ENCODE measurements at regions not wholly inside any gene's neighbourhood (a gene's known extent, or its start where the extent isn't known, plus 50 kb on each side); places are given as distances from the start of the nearest gene placed in this dataset.
"Not testable (repeated sequence)": the region's sequence is repeated elsewhere in the genome, so short reads cannot be mapped to it uniquely, and the experiment has no call there.

DNA sequence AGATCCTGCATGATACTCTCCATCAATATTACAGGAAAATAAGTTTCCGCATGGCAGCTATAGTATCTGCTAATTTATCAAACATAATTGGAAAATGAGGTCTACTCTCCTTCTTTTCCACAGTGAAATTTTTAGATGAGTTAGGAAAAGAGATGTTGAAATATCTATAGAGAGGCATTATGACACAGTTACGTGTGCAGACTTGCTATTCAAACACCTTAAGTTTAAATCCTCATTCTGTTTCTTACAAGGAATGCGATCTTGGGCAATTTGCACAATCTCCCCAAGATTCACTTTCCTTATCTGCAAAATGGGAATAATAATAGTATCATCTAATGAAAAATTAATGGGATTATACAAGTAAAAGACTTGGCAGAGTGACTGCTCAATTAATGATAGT, 91.7 kb upstream of the SLCO6A1 start:
- Histone ChIP-seq H3K9ac (no peak overlapping the region), H3K4me1 (peaks cover 8% of the 10 kb centered on the region), H3K4me3 (no peak overlapping the region), H3K36me3 (no peaks in the 10 kb centered on the region), H2AFZ (replicated peaks) (no peak overlapping the region), H3K79me2 (ENCODE audit: low read depth) (no peaks in the 10 kb centered on the region), H4K20me1 (ENCODE audit: low read depth) (no peaks in the 10 kb centered on the region), H3K4me2 (no peak overlapping the region), H3F3A (ENCODE audit: low read depth) (no peaks in the 10 kb centered on the region), H3K27ac (no peak overlapping the region), H3K9me3 (ENCODE audit: low read depth) (no peaks in the 10 kb centered on the region), H3K27me3 (no peaks in the 10 kb centered on the region)
- H3K27me3 Mint-ChIP-seq (ENCODE audit: insufficient read depth, low read depth), result no peaks in the 10 kb centered on the region
- TF ChIP-seq CTCF (IDR thresholded peaks at IDR 0.05) (no peak), EZH2phosphoT487 (IDR thresholded peaks at IDR 0.05) (no peak), EZH2 (IDR thresholded peaks at IDR 0.05) (no peak)
- H3K36me3 Mint-ChIP-seq, result no peaks in the 10 kb centered on the region
- no peak overlapping the region for H3K4me3 Mint-ChIP-seq
- H3K4me1 Mint-ChIP-seq, result no peaks in the 10 kb centered on the region
- peaks cover 14% of the 10 kb centered on the region for H3K9me3 Mint-ChIP-seq
- no peak overlapping the region for H3K27ac Mint-ChIP-seq
- no peak for DNase-seq (ENCODE audit: low spot score)

DNA sequence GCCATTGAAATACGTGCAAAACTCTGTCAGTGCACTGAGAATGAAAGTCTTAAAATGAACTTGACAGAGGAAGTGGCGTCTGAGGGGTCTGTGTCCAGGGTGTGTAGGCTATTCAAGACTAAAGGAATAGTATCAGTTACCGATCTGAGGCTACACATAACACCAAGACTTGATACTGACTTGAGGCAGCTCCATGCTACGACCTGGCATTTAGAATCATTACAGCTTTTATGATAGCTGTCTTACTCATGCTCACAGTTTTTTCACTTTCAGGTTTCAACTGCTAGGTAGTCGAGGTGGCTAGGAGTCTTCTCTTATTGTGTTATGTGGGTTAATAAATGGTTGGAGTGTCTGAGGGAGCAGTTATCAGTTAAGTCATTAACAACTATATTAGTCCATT, 92.8 kb upstream of the SLCO6A1 start:
- Mint-ChIP-seq H3K27me3 (ENCODE audit: insufficient read depth, low read depth) (no peaks in the 10 kb centered on the region), H3K36me3 (no peaks in the 10 kb centered on the region), H3K9me3 (peaks cover 14% of the 10 kb centered on the region), H3K27ac (no peak overlapping the region), H3K4me3 (no peak overlapping the region), H3K4me1 (no peaks in the 10 kb centered on the region)
- H3K27ac ChIP-seq, result no peak overlapping the region
- H3F3A ChIP-seq (ENCODE audit: low read depth), result no peaks in the 10 kb centered on the region
- H3K4me3 ChIP-seq, result no peak overlapping the region
- H4K20me1 ChIP-seq (ENCODE audit: low read depth), result no peaks in the 10 kb centered on the region
- H3K9me3 ChIP-seq (ENCODE audit: low read depth), result no peaks in the 10 kb centered on the region
- H3K4me1 ChIP-seq, result peaks cover 3% of the 10 kb centered on the region
- TF ChIP-seq EZH2 (IDR thresholded peaks at IDR 0.05), result no peak
- TF ChIP-seq CTCF (IDR thresholded peaks at IDR 0.05), result no peak
- no peak overlapping the region for H3K9ac ChIP-seq
- no peaks in the 10 kb centered on the region for H3K27me3 ChIP-seq
- H3K36me3 ChIP-seq, result no peaks in the 10 kb centered on the region
- no peak overlapping the region for H3K4me2 ChIP-seq
- DNase-seq (ENCODE audit: low spot score), result no peak
- no peaks in the 10 kb centered on the region for H3K79me2 ChIP-seq (ENCODE audit: low read depth)
- no peak overlapping the region for H2AFZ ChIP-seq (replicated peaks)

- H3K27me3 Mint-ChIP-seq (ENCODE audit: insufficient read depth, low read depth); H3K4me1 Mint-ChIP-seq; H3K9me3 ChIP-seq (ENCODE audit: low read depth); H3K9ac ChIP-seq; H3K4me3 ChIP-seq; H2AFZ ChIP-seq (replicated peaks); H3K27me3 ChIP-seq; H3K4me1 ChIP-seq; H3K4me2 ChIP-seq; H3K79me2 ChIP-seq (ENCODE audit: low read depth); H3K4me3 Mint-ChIP-seq; H3K36me3 ChIP-seq; H4K20me1 ChIP-seq (ENCODE audit: low read depth); H3K36me3 Mint-ChIP-seq; H3K27ac ChIP-seq; H3F3A ChIP-seq (ENCODE audit: low read depth); DNase-seq (ENCODE audit: low spot score): not testable (repeated sequence)
- H3K27ac Mint-ChIP-seq, result peak overlapping the region; percentile 16
- peaks cover 14% of the 10 kb centered on the region for H3K9me3 Mint-ChIP-seq
These were observed 93.8 kb upstream of the SLCO6A1 start for GRCh38 chr5:102592586-102592985.

DNA sequence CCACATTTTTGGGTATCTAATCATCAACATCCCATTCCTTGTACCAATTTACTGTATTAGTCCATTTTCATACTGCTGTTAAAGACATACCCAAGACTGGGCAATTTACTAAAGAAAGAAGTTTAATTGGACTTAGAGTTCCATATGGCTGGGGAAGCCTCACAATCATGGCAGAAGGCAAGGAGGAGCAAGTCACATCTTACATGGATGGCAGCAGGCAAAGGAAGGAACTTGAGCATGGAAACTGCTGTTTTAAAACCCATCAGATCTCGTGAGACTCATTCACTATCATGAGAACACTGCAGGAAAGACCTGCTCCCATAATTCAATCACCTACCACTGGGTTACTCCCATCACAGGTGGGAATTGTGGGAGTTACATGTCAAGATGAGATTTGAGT, 95.4 kb upstream of the SLCO6A1 start:
- no peaks in the 10 kb centered on the region for H3K36me3 ChIP-seq
- Mint-ChIP-seq H3K4me1 (no peaks in the 10 kb centered on the region), H3K9me3 (peaks cover 14% of the 10 kb centered on the region), H3K36me3 (no peaks in the 10 kb centered on the region), H3K27me3 (ENCODE audit: insufficient read depth, low read depth) (no peaks in the 10 kb centered on the region), H3K4me3 (no peak overlapping the region), H3K27ac (no peak overlapping the region)
- H3K79me2 ChIP-seq (ENCODE audit: low read depth), result no peaks in the 10 kb centered on the region
- H3K4me3 ChIP-seq, result no peak overlapping the region
- H3K9me3 ChIP-seq (ENCODE audit: low read depth), result no peaks in the 10 kb centered on the region
- DNase-seq (ENCODE audit: low spot score), result no peak
- TF ChIP-seq EZH2phosphoT487 (IDR thresholded peaks at IDR 0.05) (no peak), CTCF (IDR thresholded peaks at IDR 0.05) (no peak), EZH2 (IDR thresholded peaks at IDR 0.05) (no peak)
- H3K4me2 ChIP-seq, result no peak overlapping the region
- H4K20me1 ChIP-seq (ENCODE audit: low read depth), result no peaks in the 10 kb centered on the region
- no peaks in the 10 kb centered on the region for H3K4me1 ChIP-seq
- H3K9ac ChIP-seq, result no peak overlapping the region
- H2AFZ ChIP-seq (replicated peaks), result no peak overlapping the region
- no peaks in the 10 kb centered on the region for H3K27me3 ChIP-seq
- H3K27ac ChIP-seq, result no peak overlapping the region
- H3F3A ChIP-seq (ENCODE audit: low read depth), result no peaks in the 10 kb centered on the region

Measured in neural progenitor cell (in vitro differentiated cells).